Esophagus squamous epithelium (tissue), 5 donors: ENCODE measurements at regions not wholly inside any gene's neighbourhood (a gene's known extent, or its start where the extent isn't known, plus 50 kb on each side); places are given as distances from the start of the nearest gene placed in this dataset.

Experiments
- DNase-seq: peaks from one replicate; lab custom pipeline; 2025; lab: John Stamatoyannopoulos, UW
- H3K27ac ChIP-seq, 4 donors: fragments of 200-600 bp; sonication (generic); one replicate each; pipeline ENCODE4 v1.5.1; 2016 to 2019; ENCODE audit warnings: mild to moderate bottlenecking in 1 of 4
- H3K27me3 ChIP-seq, 4 donors: fragments of 200-600 bp; sonication (generic); 1 replicate in 3 of 4; 2 replicates in 1 of 4; pipeline versions ENCODE4 v1.5.1 to v1.6.0; 2017 to 2021; ENCODE audit warnings: antibody characterized with exemption in 1 of 4
- H3K36me3 ChIP-seq, 3 donors: fragments of 200-600 bp; sonication (generic); one replicate each; pipeline ENCODE4 v1.5.1; 2016 to 2019
- H3K4me1 ChIP-seq, 3 donors: fragments of 200-600 bp; sonication (generic); one replicate each; pipeline ENCODE4 v1.5.1; 2017 to 2019
- H3K4me3 ChIP-seq, 4 donors: fragments of 200-600 bp; sonication (generic); 1 replicate in 3 of 4; 2 replicates in 1 of 4; pipeline ENCODE4 v1.5.1; 2016 to 2019; ENCODE audit warnings: mild to moderate bottlenecking in 2 of 4, moderate library complexity in 1 of 4
- H3K9me3 ChIP-seq, 3 donors: fragments of 200-600 bp; sonication (generic); one replicate each; pipeline ENCODE4 v1.5.1; 2016 to 2019
- CTCF ChIP-seq, 6 experiments: fragments of 450-650 bp in 4 of 6; fragments of 200-600 bp in 2 of 6; sonication (generic) in 2 of 6; IDR thresholded peaks; one replicate each; pipeline ENCODE4 v1.5.1; 2016 to 2019; ENCODE audit warnings: antibody characterized with exemption in 6 of 6, mild to moderate bottlenecking in 4 of 6, moderate library complexity in 4 of 6
- POLR2A ChIP-seq, 4 donors: fragments of 450-650 bp; IDR thresholded peaks; one replicate each; pipeline ENCODE4 v1.6.1; 2017; ENCODE audit warnings: antibody characterized with exemption in 4 of 4, mild to moderate bottlenecking in 4 of 4, moderate library complexity in 3 of 4
- WGBS, 2 donors: methylation state at CpG; one replicate each; pipeline ENCODE4 v1.1.5; 2018; 5-methylcytosine and 5-hydroxymethylcytosine counted together
- intact Hi-C: fragments of 100-400 bp; cut with DNase I; formaldehyde crosslinking; loops from one replicate; pipeline ENCODE4 v1.15.0; 2022
- donor health status: DM: yes; HTN: yes; CAD: no.

GRCh38 chr6:97805596-97805995 lies 522.6 kb upstream of the MMS22L start:
- Histone ChIP-seq H3K27ac (no peak overlapping the region), H3K4me1 (no peaks in the 10 kb centered on the region), H3K9me3 (no peaks in the 10 kb centered on the region), H3K27me3 (no peaks in the 10 kb centered on the region), H3K4me3 (no peak overlapping the region), H3K36me3 (no peaks in the 10 kb centered on the region)
- TF ChIP-seq POLR2A (IDR thresholded peaks at IDR 0.05): no peak
- no peak for TF ChIP-seq CTCF (IDR thresholded peaks at IDR 0.05)
- no peak for DNase-seq
- intact Hi-C loops: no loop called here

- TF ChIP-seq POLR2A (IDR thresholded peaks at IDR 0.05) (no peak), CTCF (IDR thresholded peaks at IDR 0.05) (no peak)
- Histone ChIP-seq H3K27ac (no peak overlapping the region), H3K27me3 (no peaks in the 10 kb centered on the region), H3K4me1 (no peaks in the 10 kb centered on the region), H3K9me3 (no peaks in the 10 kb centered on the region), H3K4me3 (no peak overlapping the region), H3K36me3 (no peaks in the 10 kb centered on the region)
- intact Hi-C loops: no loop called here
- no peak for DNase-seq
These were observed 529.9 kb upstream of the MMS22L start for GRCh38 chr6:97812940-97813339.

GRCh38 chr6:97813889-97814567 lies 531.0 kb upstream of the MMS22L start:
- no peak for DNase-seq
- WGBS, 2 donors: 75 to 78% methylated on average over 1 to 4 of the region's 4 CpGs
- no peak for TF ChIP-seq POLR2A (IDR thresholded peaks at IDR 0.05)
- TF ChIP-seq CTCF (IDR thresholded peaks at IDR 0.05): no peak

GRCh38 chr6:97815301-97815812 lies 532.3 kb upstream of the MMS22L start:
- no peak overlapping the region for H3K27ac ChIP-seq
- WGBS, 2 donors: 89 to 95% methylated on average over 2 of the region's 2 CpGs
- no peak for TF ChIP-seq POLR2A (IDR thresholded peaks at IDR 0.05)
- TF ChIP-seq CTCF (IDR thresholded peaks at IDR 0.05): no peak

More at GRCh38 chr6:97813889-97814567, 531.0 kb upstream of the MMS22L start:
- intact Hi-C loops: no loop called here
- H3K27me3 ChIP-seq: no peaks in the 10 kb centered on the region
- no peak overlapping the region for H3K4me3 ChIP-seq
- no peaks in the 10 kb centered on the region for H3K4me1 ChIP-seq
- no peaks in the 10 kb centered on the region for H3K36me3 ChIP-seq
- no peak overlapping the region for H3K27ac ChIP-seq
- no peaks in the 10 kb centered on the region for H3K9me3 ChIP-seq

GRCh38 chr6:97816526-97816925 lies 533.5 kb upstream of the MMS22L start:
- no peak for DNase-seq
- intact Hi-C loops: no loop called here
- Histone ChIP-seq H3K4me1 (no peaks in the 10 kb centered on the region), H3K36me3 (no peaks in the 10 kb centered on the region), H3K4me3 (no peak overlapping the region), H3K9me3 (no peaks in the 10 kb centered on the region), H3K27me3 (no peaks in the 10 kb centered on the region), H3K27ac (no peak overlapping the region)
- no peak for TF ChIP-seq POLR2A (IDR thresholded peaks at IDR 0.05)
- no peak for TF ChIP-seq CTCF (IDR thresholded peaks at IDR 0.05)
- 56 to 88% methylated on average over 2 of the region's 2 CpGs for WGBS, 2 donors

More at GRCh38 chr6:97815301-97815812, 532.3 kb upstream of the MMS22L start:
- no peaks in the 10 kb centered on the region for H3K27me3 ChIP-seq
- H3K4me1 ChIP-seq: no peaks in the 10 kb centered on the region
- intact Hi-C loops: no loop called here
- no peaks in the 10 kb centered on the region for H3K9me3 ChIP-seq
- H3K36me3 ChIP-seq: no peaks in the 10 kb centered on the region
- no peak for DNase-seq
- no peak overlapping the region for H3K4me3 ChIP-seq
